SU-DHL-6 (cell line): ENCODE measurements at regions not wholly inside any gene's neighbourhood (a gene's known extent, or its start where the extent isn't known, plus 50 kb on each side); places are given as distances from the start of the nearest gene placed in this dataset.

ENCODE experiments used
- H2AFZ ChIP-seq: fragments of 200-600 bp; sonication (generic); 2 replicates; pipeline ENCODE4 v1.6.1; 2014; ENCODE audit warnings: low read depth, mild to moderate bottlenecking, moderate library complexity, mixed read lengths, antibody characterized with exemption, low read length; ENCODE audit not compliant: severe bottlenecking
- H3F3A ChIP-seq: fragments of 200-600 bp; shearing (Covaris generic); 2 replicates; pipeline ENCODE4 v1.6.0; 2016; ENCODE audit warnings: antibody characterized with exemption, mild to moderate bottlenecking; ENCODE audit not compliant: insufficient read depth
- H3K27ac ChIP-seq: fragments of 200-600 bp; sonication (generic); 2 replicates; pipeline ENCODE4 v1.5.1; 2016; ENCODE audit warnings: low read depth, mild to moderate bottlenecking, low read length, moderate library complexity, mixed read lengths
- H3K27me3 ChIP-seq: fragments of 200-600 bp; sonication (generic), shearing (Covaris generic); 2 replicates; pipeline ENCODE4 v1.6.0; 2014; ENCODE audit warnings: mild to moderate bottlenecking, low read length
- H3K36me3 ChIP-seq: fragments of 200-600 bp; sonication (generic); 2 replicates; pipeline ENCODE4 v1.6.1; 2014; ENCODE audit warnings: mild to moderate bottlenecking, low read length, mixed read lengths
- H3K4me2 ChIP-seq: fragments of 300-600, 200-600 bp; shearing (Covaris generic), sonication (generic); 2 replicates; pipeline ENCODE4 v1.6.0; 2014; ENCODE audit warnings: low read length, low read depth, mild to moderate bottlenecking; ENCODE audit not compliant: poor library complexity, severe bottlenecking
- H3K4me3 ChIP-seq: fragments of 200-600 bp; sonication (generic); 2 replicates; pipeline ENCODE4 v1.5.1; 2014; ENCODE audit warnings: antibody characterized with exemption, low read length, mild to moderate bottlenecking, mixed read lengths; ENCODE audit not compliant: insufficient read depth, poor library complexity, severe bottlenecking
- H3K79me2 ChIP-seq: fragments of 200-600 bp; sonication (generic); 2 replicates; pipeline ENCODE4 v1.6.1; 2014; ENCODE audit warnings: mild to moderate bottlenecking, low read length, moderate library complexity; ENCODE audit not compliant: insufficient read depth
- H3K9ac ChIP-seq: fragments of 200-600 bp; sonication (generic); 2 replicates; pipeline ENCODE4 v1.7.0; 2014; ENCODE audit warnings: mild to moderate bottlenecking, low read length
- H3K9me2 ChIP-seq: fragments of 200-600 bp; sonication (generic); replicated peaks from 2 replicates; pipeline ENCODE4 v1.6.1; 2014; ENCODE audit warnings: low read length; ENCODE audit not compliant: insufficient read depth
- H3K9me3 ChIP-seq: fragments of 200-600 bp; sonication (generic); 2 replicates; pipeline ENCODE4 v1.6.1; 2014; ENCODE audit warnings: low read length, mixed read lengths; ENCODE audit not compliant: insufficient read depth
- H4K20me1 ChIP-seq: fragments of 200-600 bp; sonication (generic); 2 replicates; pipeline ENCODE4 v1.6.1; 2014; ENCODE audit warnings: low read depth, mild to moderate bottlenecking, antibody characterized with exemption, low read length, moderate library complexity, mixed read lengths
- CTCF ChIP-seq: fragments of 200-600 bp; sonication (generic); IDR thresholded peaks from one replicate; pipeline ENCODE4 v1.5.1; 2017; ENCODE audit warnings: antibody characterized with exemption, mild to moderate bottlenecking, low read length, moderate library complexity; ENCODE audit not compliant: insufficient read depth, poor library complexity, severe bottlenecking
- EZH2phosphoT487 ChIP-seq: fragments of 200-600 bp; sonication (generic), shearing (Covaris generic); conservative IDR thresholded peaks from 2 replicates; pipeline ENCODE4 v1.6.1; 2018; ENCODE audit warnings: mild to moderate bottlenecking, antibody characterized with exemption, low read length, moderate library complexity, mixed read lengths

- TF ChIP-seq EZH2phosphoT487 (no peak), CTCF (no peak)
- no peak overlapping the region for H3K4me2 ChIP-seq
These were observed 210.7 kb downstream of the RASSF9 start for GRCh38 chr12:85625467-85625866.

GRCh38 chr12:85626001-85626783 is 210.0 kb downstream of the RASSF9 start:
- Histone ChIP-seq H3K27me3 (no peaks in the 10 kb centered on the region), H3K9me2 (no peaks in the 10 kb centered on the region), H3K36me3 (no peaks in the 10 kb centered on the region), H3K9ac (no peak overlapping the region), H3F3A (no peaks in the 10 kb centered on the region), H4K20me1 (no peaks in the 10 kb centered on the region), H2AFZ (no peak overlapping the region), H3K4me2 (no peak overlapping the region), H3K27ac (no peak overlapping the region), H3K79me2 (no peaks in the 10 kb centered on the region), H3K9me3 (no peaks in the 10 kb centered on the region), H3K4me3 (no peak overlapping the region)
- TF ChIP-seq CTCF: no peak
- no peak for TF ChIP-seq EZH2phosphoT487

More at GRCh38 chr12:85625467-85625866, 210.7 kb downstream of the RASSF9 start:
- H3K9ac ChIP-seq: no peak overlapping the region
- no peak overlapping the region for H2AFZ ChIP-seq
- H3K27ac ChIP-seq: no peak overlapping the region
- H3K79me2 ChIP-seq: no peaks in the 10 kb centered on the region
- no peaks in the 10 kb centered on the region for H3F3A ChIP-seq
- no peaks in the 10 kb centered on the region for H3K9me3 ChIP-seq
- H3K4me3 ChIP-seq: no peak overlapping the region
- no peaks in the 10 kb centered on the region for H3K9me2 ChIP-seq
- H3K27me3 ChIP-seq: no peaks in the 10 kb centered on the region
- no peaks in the 10 kb centered on the region for H3K36me3 ChIP-seq
- no peaks in the 10 kb centered on the region for H4K20me1 ChIP-seq

GRCh38 chr12:85626784-85627171 is 209.4 kb downstream of the RASSF9 start:
- Histone ChIP-seq H3K9me3 (no peaks in the 10 kb centered on the region), H3K9me2 (no peaks in the 10 kb centered on the region), H3F3A (no peaks in the 10 kb centered on the region), H3K36me3 (no peaks in the 10 kb centered on the region), H3K79me2 (no peaks in the 10 kb centered on the region), H4K20me1 (no peaks in the 10 kb centered on the region), H3K4me3 (no peak overlapping the region), H2AFZ (no peak overlapping the region), H3K9ac (no peak overlapping the region), H3K27ac (no peak overlapping the region), H3K27me3 (no peaks in the 10 kb centered on the region), H3K4me2 (no peak overlapping the region)
- TF ChIP-seq CTCF (no peak), EZH2phosphoT487 (no peak)
